A673 (cell line): ENCODE measurements at regions not wholly inside any gene's neighbourhood (a gene's known extent, or its start where the extent isn't known, plus 50 kb on each side); places are given as distances from the start of the nearest gene placed in this dataset.

Experiments used
- BruUV-seq: library from RNA; stranded (reverse); fragments of 400-500 nt; replicated peaks from 2 replicates; lab custom pipeline; 2021; lab: Mats Ljungman, UMichigan
- CTCF ChIA-PET: fragments of 300-600 bp; sonication (Branson Sonifier 250); formaldehyde crosslinking; loops from one replicate; lab custom pipeline; 2022; ENCODE audit warnings: antibody characterized with exemption; lab: Charles Lee
- POLR2A ChIA-PET: fragments of 300-600 bp; sonication (Branson Sonifier 250); formaldehyde crosslinking; loops from one replicate; lab custom pipeline; 2022; ENCODE audit warnings: antibody characterized with exemption; ENCODE audit not compliant: low non-redundant PET; lab: Charles Lee
- DNase-seq: peaks from one replicate; pipeline ENCODE4 v3.0.0-alpha.2; 2015; ENCODE audit warnings: low spot score
- H3K27ac ChIP-seq: fragments of 200-600 bp; sonication (generic); 2 replicates; pipeline ENCODE4 v1.5.1; 2016; ENCODE audit warnings: mixed run types, low read depth, mild to moderate bottlenecking, mixed read lengths, antibody characterized with exemption, low read length; ENCODE audit not compliant: poor library complexity, severe bottlenecking
- H3K27me3 ChIP-seq: fragments of 200-600 bp; sonication (generic); replicated peaks from 2 replicates; pipeline ENCODE4 v1.6.1; 2017; ENCODE audit warnings: mixed run types, low read depth, mild to moderate bottlenecking, mixed read lengths, antibody characterized with exemption, low read length; ENCODE audit not compliant: insufficient read depth, poor library complexity
- H3K36me3 ChIP-seq: fragments of 200-600 bp; sonication (generic); 2 replicates; pipeline ENCODE4 v1.6.1; 2016; ENCODE audit warnings: mixed run types, mild to moderate bottlenecking, mixed read lengths, antibody characterized with exemption, low read length; ENCODE audit not compliant: insufficient read depth, poor library complexity, severe bottlenecking
- H3K4me1 ChIP-seq: fragments of 200-600 bp; sonication (generic); 2 replicates; pipeline ENCODE4 v1.6.1; 2017; ENCODE audit warnings: mixed run types, mild to moderate bottlenecking, mixed read lengths, antibody characterized with exemption, low read length; ENCODE audit not compliant: insufficient read depth, poor library complexity, severe bottlenecking
- H3K4me3 ChIP-seq: fragments of 200-600 bp; sonication (generic); 2 replicates; pipeline ENCODE4 v1.5.1; 2016; ENCODE audit warnings: low read depth, mixed run types, mild to moderate bottlenecking, mixed read lengths, low read length; ENCODE audit not compliant: poor library complexity, severe bottlenecking
- H3K9me3 ChIP-seq: fragments of 200-600 bp; sonication (generic); 2 replicates; pipeline ENCODE4 v1.6.1; 2016; ENCODE audit warnings: mixed run types, low read depth, mild to moderate bottlenecking, mixed read lengths, antibody characterized with exemption, low read length; ENCODE audit not compliant: poor library complexity, severe bottlenecking
- CTCF ChIP-seq: fragments of 300-800, 200-600 bp; sonication (generic); conservative IDR thresholded peaks from 2 replicates; pipeline ENCODE4 v1.5.1; 2017; ENCODE audit warnings: low read depth, mild to moderate bottlenecking, antibody characterized with exemption, low read length, moderate library complexity, mixed read lengths
- EZH2 ChIP-seq: fragments of 200-600 bp; sonication (generic); IDR thresholded peaks from 2 replicates; pipeline ENCODE4 v1.6.1; 2017; ENCODE audit warnings: borderline replicate concordance, low read depth, mild to moderate bottlenecking, mixed read lengths, antibody characterized with exemption, low read length; ENCODE audit not compliant: poor library complexity, severe bottlenecking
- intact Hi-C: fragments of 100-400 bp; cut with micrococcal nuclease; formaldehyde crosslinking; loops from one replicate; pipeline ENCODE4 v1.10.0; 2022; ENCODE audit not compliant: unreplicated experiment

DNA sequence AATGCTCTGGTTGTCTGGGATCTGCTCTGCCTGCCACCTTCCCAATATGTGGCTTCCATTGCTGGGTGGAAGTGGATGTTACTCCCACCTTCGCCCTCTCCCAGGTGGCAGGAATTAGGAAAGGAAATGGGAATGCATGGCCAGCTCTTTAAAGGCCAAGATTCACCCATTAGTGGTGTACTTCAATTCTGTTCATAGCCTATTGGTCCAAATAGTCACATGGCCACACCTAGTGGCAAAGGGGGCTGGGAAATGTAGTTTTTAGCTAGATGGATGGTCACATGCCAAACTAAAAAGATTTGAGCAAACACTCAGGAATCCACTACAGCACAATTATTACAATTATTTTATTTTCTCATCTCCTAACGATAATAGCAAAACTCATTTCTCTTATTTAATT, 135.1 kb downstream of the NPY start:
- H3K9me3 ChIP-seq, result peaks cover 4% of the 10 kb centered on the region
- intact Hi-C loops, result no loop called here
- no peaks in the 10 kb centered on the region for H3K36me3 ChIP-seq
- CTCF ChIA-PET, result no interaction called here
- peak; percentile 39 for DNase-seq
- TF ChIP-seq EZH2, result no peak
- TF ChIP-seq CTCF, result no peak
- H3K27me3 ChIP-seq, result no peaks in the 10 kb centered on the region
- H3K4me1 ChIP-seq, result no peaks in the 10 kb centered on the region
- POLR2A ChIA-PET, result no interaction called here
- no peak overlapping the region for H3K27ac ChIP-seq
- no TSS peak for BruUV-seq
- no peak overlapping the region for H3K4me3 ChIP-seq

- TF ChIP-seq CTCF (no peak), EZH2 (no peak)
- ChIA-PET POLR2A (no interaction called here), CTCF (no interaction called here)
- H3K4me3 ChIP-seq, result no peak overlapping the region
- H3K9me3 ChIP-seq, result peaks cover under 1% of the 10 kb centered on the region
- no peak for DNase-seq
- H3K27me3 ChIP-seq, result no peaks in the 10 kb centered on the region
- intact Hi-C loops, result no loop called here
- H3K4me1 ChIP-seq, result no peaks in the 10 kb centered on the region
- no TSS peak for BruUV-seq
- H3K36me3 ChIP-seq, result no peaks in the 10 kb centered on the region
- no peak overlapping the region for H3K27ac ChIP-seq
Observed at GRCh38 chr7:24419511-24419910, 135.5 kb downstream of the NPY start.

DNA sequence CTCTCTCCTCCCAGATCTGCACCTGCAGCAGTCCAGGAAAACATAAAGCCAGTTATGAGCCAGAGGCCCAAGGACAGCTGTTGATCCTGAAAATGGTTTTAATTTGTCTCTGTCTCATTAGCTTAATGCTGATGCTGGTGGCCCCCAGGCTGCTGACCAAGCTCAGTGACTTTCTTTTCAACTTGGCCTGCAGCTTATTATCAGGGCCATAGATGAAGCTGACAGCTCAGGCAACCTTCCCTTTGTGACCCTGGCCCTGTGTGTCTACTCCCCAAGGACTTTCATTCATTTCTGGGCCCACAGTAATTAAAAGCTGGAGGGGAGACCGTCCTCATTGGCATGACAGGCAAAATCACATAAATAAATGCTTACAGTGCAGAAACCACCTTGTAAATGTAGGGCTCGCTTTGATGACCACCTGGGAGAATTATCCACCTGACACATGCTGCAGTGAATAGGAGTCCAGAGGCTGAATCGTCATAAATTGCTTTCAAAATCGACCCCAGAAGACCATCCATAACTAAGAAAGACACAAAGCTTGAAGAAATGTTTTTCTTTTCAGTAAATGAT, 138.5 kb downstream of the NPY start:
- Histone ChIP-seq H3K36me3 (no peaks in the 10 kb centered on the region), H3K9me3 (peaks cover 7% of the 10 kb centered on the region), H3K4me1 (no peaks in the 10 kb centered on the region), H3K27me3 (no peaks in the 10 kb centered on the region), H3K4me3 (no peak overlapping the region), H3K27ac (no peak overlapping the region)
- ChIA-PET CTCF (no interaction called here), POLR2A (no interaction called here)
- intact Hi-C loops, result no loop called here
- no peak for TF ChIP-seq CTCF
- TF ChIP-seq EZH2, result no peak
- BruUV-seq, result no TSS peak
- DNase-seq, result no peak
